Panc1 (cell line): ENCODE measurements at regions not wholly inside any gene's neighbourhood (a gene's known extent, or its start where the extent isn't known, plus 50 kb on each side); places are given as distances from the start of the nearest gene placed in this dataset.
A peak's percentile ranks its signal among the peaks of the same experiment; 100 is the strongest.

Source experiments
- ATAC-seq: fragments of 200-7000 bp; cut with Tn5 transposase; 2 replicates; pipeline ENCODE4 v1.9.1; 2020; ENCODE audit warnings: mild to moderate bottlenecking, moderate library complexity
- BruUV-seq: library from RNA; stranded (reverse); fragments of 400-500 nt; replicated peaks from 2 replicates; lab custom pipeline; 2021; lab: Mats Ljungman, UMichigan
- CTCF ChIA-PET: fragments of 300-600 bp; sonication (Branson Sonifier 250); formaldehyde crosslinking; loops from one replicate; lab custom pipeline; 2022; ENCODE audit warnings: antibody characterized with exemption; lab: Charles Lee
- POLR2A ChIA-PET: fragments of 300-600 bp; sonication (Branson Sonifier 250); formaldehyde crosslinking; loops from one replicate; lab custom pipeline; 2022; ENCODE audit warnings: antibody characterized with exemption; lab: Charles Lee
- DNase-seq: peaks from one replicate; pipeline ENCODE4 v3.0.0-alpha.2; 2010; ENCODE audit warnings: low read depth, low spot score
- H3K27ac ChIP-seq: 2 replicates; pipeline ENCODE4 v1.5.1; 2011; ENCODE audit warnings: mild to moderate bottlenecking, low read length, inconsistent platforms
- H3K27me3 ChIP-seq: fragments of 200-500 bp; sonication (Bioruptor generic); 2 replicates; pipeline ENCODE4 v1.6.0; 2014; ENCODE audit warnings: low read length, inconsistent platforms; ENCODE audit not compliant: control insufficient read depth, insufficient read depth
- H3K36me3 ChIP-seq: fragments of 200-500 bp; sonication (Bioruptor generic); 2 replicates; pipeline ENCODE4 v1.5.1; 2014; ENCODE audit warnings: inconsistent platforms, mild to moderate bottlenecking, low read length, moderate library complexity; ENCODE audit not compliant: control insufficient read depth, insufficient read depth
- H3K4me1 ChIP-seq: 2 replicates; pipeline ENCODE4 v1.5.1; 2011; ENCODE audit warnings: inconsistent platforms, mild to moderate bottlenecking, low read length, moderate library complexity; ENCODE audit not compliant: control insufficient read depth, insufficient read depth
- H3K4me3 ChIP-seq, 2 experiments: 2 replicates each; pipeline ENCODE4 v1.5.1; 2011 to 2012; ENCODE audit warnings: low read depth in 2 of 2, low read length in 2 of 2, mild to moderate bottlenecking in 2 of 2, inconsistent platforms in 1 of 2, moderate library complexity in 1 of 2
- H3K9me3 ChIP-seq: fragments of 200-500 bp; sonication (Bioruptor generic); 2 replicates; pipeline ENCODE4 v1.5.1; 2014; ENCODE audit warnings: low read depth, mild to moderate bottlenecking, inconsistent platforms, low read length, moderate library complexity; ENCODE audit not compliant: control insufficient read depth, insufficient read depth
- CTCF ChIP-seq: fragments of 450-650 bp; IDR thresholded peaks from 2 replicates; pipeline ENCODE4 v1.5.1; 2017; ENCODE audit warnings: mild to moderate bottlenecking
- POLR2AphosphoS5 ChIP-seq: IDR thresholded peaks from 2 replicates; pipeline ENCODE4 v1.6.1; 2012; ENCODE audit warnings: mild to moderate bottlenecking, low read depth, low read length, moderate library complexity
- REST ChIP-seq, 2 experiments: IDR thresholded peaks; 2 replicates each; pipeline ENCODE4 v1.6.1; 2011 to 2012; ENCODE audit warnings: low read depth in 2 of 2, control low read depth in 1 of 2, low read length in 1 of 2, mild to moderate bottlenecking in 1 of 2, moderate library complexity in 1 of 2; ENCODE audit not compliant: insufficient read depth in 1 of 2
- SIN3A ChIP-seq: IDR thresholded peaks from 2 replicates; pipeline ENCODE4 v1.6.1; 2012; ENCODE audit warnings: low read depth, mild to moderate bottlenecking, low read length, moderate library complexity, borderline replicate concordance; ENCODE audit not compliant: insufficient read depth
- TCF7L2 ChIP-seq: IDR thresholded peaks from 2 replicates; pipeline ENCODE4 v1.6.1; 2011; ENCODE audit warnings: mild to moderate bottlenecking, low read depth, low read length, inconsistent platforms
- in situ Hi-C: cut with HindIII; loops from 2 replicates; pipeline ENCODE4 v1.10.0; 2016; ENCODE audit warnings: low sequenced_read_pairs, low pct_unique_long_range_greater_than_20kb
- intact Hi-C: fragments of 100-400 bp; cut with micrococcal nuclease; formaldehyde crosslinking; loops from one replicate; pipeline ENCODE4 v1.10.0; 2022; ENCODE audit not compliant: unreplicated experiment

- intact Hi-C loops = no loop called here
- POLR2A ChIA-PET = no interaction called here
Measured at GRCh38 chr10:128295003-128295402, 168.8 kb upstream of the MKI67 start.

DNA sequence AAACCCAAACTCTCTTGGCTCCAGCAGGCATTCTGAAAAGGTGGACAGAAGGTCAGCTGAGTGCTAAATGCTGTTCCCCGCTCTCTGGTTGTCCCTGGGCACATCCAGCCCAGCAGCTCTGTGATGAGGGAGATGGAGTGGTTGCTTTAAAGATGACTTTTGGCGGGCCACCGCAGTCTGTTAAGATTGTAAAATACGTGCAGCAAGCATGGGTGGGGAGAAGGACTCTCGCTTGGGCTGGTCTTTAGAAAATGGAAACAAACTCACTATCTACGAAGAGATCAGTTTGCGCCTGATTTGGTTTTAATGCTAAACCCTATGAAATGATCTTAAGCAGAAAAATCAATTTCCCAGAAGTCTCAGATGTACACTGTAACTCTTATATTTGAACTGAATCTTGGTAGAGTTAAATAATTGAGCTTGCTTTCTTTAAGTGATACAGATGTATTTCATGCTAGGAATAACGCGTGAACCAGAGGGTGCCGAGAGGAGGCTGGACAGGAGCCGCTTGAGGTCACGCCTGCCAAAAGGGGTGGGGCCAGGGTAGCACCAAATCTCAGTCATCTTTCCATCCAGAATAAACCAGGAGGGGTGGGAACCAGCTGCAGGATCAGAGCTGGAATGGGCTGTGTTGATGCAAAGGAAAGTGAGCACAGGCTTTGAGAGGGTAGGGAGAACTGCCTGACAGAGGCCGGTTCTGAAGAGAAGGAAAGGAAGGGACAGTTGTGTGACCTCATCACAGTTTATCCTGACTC is 170.2 kb upstream of the MKI67 start:
- in situ Hi-C loops = no loop called here

More at GRCh38 chr10:128295003-128295402, 168.8 kb upstream of the MKI67 start:
- no peak for DNase-seq
- in situ Hi-C loops = no loop called here
- H3K4me3 ChIP-seq = no peak overlapping the region
- no peak for ATAC-seq
- no peaks in the 10 kb centered on the region for H3K36me3 ChIP-seq
- H3K4me1 ChIP-seq = no peaks in the 10 kb centered on the region; the same call in 1 of the 2 replicates
- H3K27ac ChIP-seq = no peak overlapping the region
- CTCF ChIA-PET = no interaction called here
- H3K9me3 ChIP-seq = no peaks in the 10 kb centered on the region; the same call in 1 of the 2 replicates
- TF ChIP-seq TCF7L2 = no peak
- peak; percentile 42; the same call in 1 of the 2 replicates for TF ChIP-seq CTCF
- BruUV-seq = no TSS peak
- H3K27me3 ChIP-seq = peaks cover 4% of the 10 kb centered on the region; the same call in 1 of the 2 replicates

More for the DNA sequence above, 170.2 kb upstream of the MKI67 start:
- CTCF ChIA-PET = no interaction called here
- Histone ChIP-seq H3K4me3 (no peak overlapping the region), H3K4me1 (no peaks in the 10 kb centered on the region; the same call in 1 of the 2 replicates), H3K27me3 (peaks cover 4% of the 10 kb centered on the region; the same call in 1 of the 2 replicates), H3K36me3 (no peaks in the 10 kb centered on the region), H3K27ac (no peak overlapping the region), H3K9me3 (no peaks in the 10 kb centered on the region)
- TF ChIP-seq REST (IDR thresholded peaks at IDR 0.05; ENCODE audit: insufficient read depth in 1 of 2, low read depth in 2 of 2, low read length in 1 of 2) = no peak
- TF ChIP-seq POLR2AphosphoS5 = no peak
- TF ChIP-seq CTCF = no peak
- TF ChIP-seq SIN3A = no peak
- TF ChIP-seq TCF7L2 = no peak
- no peak for DNase-seq
- POLR2A ChIA-PET = no interaction called here
- BruUV-seq = no TSS peak
- no peak for ATAC-seq
- intact Hi-C loops = no loop called here
